Activated naive CD4-positive, alpha-beta T cell treated with anti-CD3 and anti-CD28 coated beads, Interleukin-2, amount 50 U/mL, for 24 hours (primary cell): ENCODE measurements at regions not wholly inside any gene's neighbourhood (a gene's known extent, or its start where the extent isn't known, plus 50 kb on each side); places are given as distances from the start of the nearest gene placed in this dataset.

Experiments
- H3K27ac Mint-ChIP-seq: one replicate; pipeline ENCODE4 v1.8.0; 2021; ENCODE audit warnings: mild to moderate bottlenecking, mixed read lengths
- H3K27me3 Mint-ChIP-seq: one replicate; pipeline ENCODE4 v1.8.0; 2021; ENCODE audit warnings: mixed read lengths
- H3K36me3 Mint-ChIP-seq: one replicate; pipeline ENCODE4 v1.8.0; 2021; ENCODE audit warnings: mixed read lengths
- H3K4me1 Mint-ChIP-seq: one replicate; pipeline ENCODE4 v1.8.0; 2021; ENCODE audit warnings: mixed read lengths
- H3K4me3 Mint-ChIP-seq: one replicate; pipeline ENCODE4 v1.8.0; 2021; ENCODE audit warnings: mild to moderate bottlenecking, mixed read lengths
- H3K9me3 Mint-ChIP-seq: one replicate; pipeline ENCODE4 v1.8.0; 2021; ENCODE audit warnings: mixed read lengths

GRCh38 chr6:6376845-6377244, 56.4 kb upstream of the F13A1 start:
- Mint-ChIP-seq H3K27me3 (peaks cover 12% of the 10 kb centered on the region), H3K9me3 (peaks cover 11% of the 10 kb centered on the region), H3K4me3 (no peak overlapping the region), H3K27ac (no peak overlapping the region), H3K36me3 (no peaks in the 10 kb centered on the region), H3K4me1 (no peaks in the 10 kb centered on the region)

- Mint-ChIP-seq H3K27ac (no peak overlapping the region), H3K4me1 (no peaks in the 10 kb centered on the region), H3K9me3 (peaks cover 7% of the 10 kb centered on the region), H3K36me3 (no peaks in the 10 kb centered on the region), H3K27me3 (peaks cover 8% of the 10 kb centered on the region), H3K4me3 (no peak overlapping the region)
Observed at GRCh38 chr6:6377621-6378020, 57.2 kb upstream of the F13A1 start.

GRCh38 chr6:6379573-6379972, 59.1 kb upstream of the F13A1 start:
- Mint-ChIP-seq H3K4me3 (no peak overlapping the region), H3K27me3 (peaks cover 6% of the 10 kb centered on the region), H3K27ac (no peak overlapping the region), H3K9me3 (no peaks in the 10 kb centered on the region), H3K36me3 (no peaks in the 10 kb centered on the region), H3K4me1 (no peaks in the 10 kb centered on the region)

- no peaks in the 10 kb centered on the region for H3K27me3 Mint-ChIP-seq
- H3K27ac Mint-ChIP-seq: no peak overlapping the region
- no peaks in the 10 kb centered on the region for H3K9me3 Mint-ChIP-seq
- no peak overlapping the region for H3K4me3 Mint-ChIP-seq
- no peaks in the 10 kb centered on the region for H3K36me3 Mint-ChIP-seq
- H3K4me1 Mint-ChIP-seq: no peaks in the 10 kb centered on the region
Observed at GRCh38 chr6:6384520-6384919, 64.1 kb upstream of the F13A1 start.

- no peaks in the 10 kb centered on the region for H3K9me3 Mint-ChIP-seq
- H3K4me1 Mint-ChIP-seq: no peaks in the 10 kb centered on the region
- H3K36me3 Mint-ChIP-seq: no peaks in the 10 kb centered on the region
- no peak overlapping the region for H3K27ac Mint-ChIP-seq
- H3K4me3 Mint-ChIP-seq: no peak overlapping the region
- no peaks in the 10 kb centered on the region for H3K27me3 Mint-ChIP-seq
Observed at GRCh38 chr6:6386010-6386409, 65.5 kb upstream of the F13A1 start.

GRCh38 chr6:6390849-6391602, 70.6 kb upstream of the F13A1 start:
- Mint-ChIP-seq H3K4me1 (no peaks in the 10 kb centered on the region), H3K9me3 (no peaks in the 10 kb centered on the region), H3K36me3 (no peaks in the 10 kb centered on the region), H3K27me3 (peaks cover 3% of the 10 kb centered on the region), H3K4me3 (no peak overlapping the region), H3K27ac (no peak overlapping the region)

GRCh38 chr6:6392214-6393068, 72.0 kb upstream of the F13A1 start:
- Mint-ChIP-seq H3K4me3 (no peak overlapping the region), H3K4me1 (no peaks in the 10 kb centered on the region)

GRCh38 chr6:6393069-6393529, 72.6 kb upstream of the F13A1 start:
- no peak overlapping the region for H3K4me3 Mint-ChIP-seq

More at GRCh38 chr6:6392214-6393068, 72.0 kb upstream of the F13A1 start:
- no peaks in the 10 kb centered on the region for H3K9me3 Mint-ChIP-seq
- H3K27ac Mint-ChIP-seq: no peak overlapping the region
- H3K27me3 Mint-ChIP-seq: peaks cover 6% of the 10 kb centered on the region
- no peaks in the 10 kb centered on the region for H3K36me3 Mint-ChIP-seq

GRCh38 chr6:6395581-6396197, 75.2 kb upstream of the F13A1 start:
- H3K36me3 Mint-ChIP-seq: peaks cover 1% of the 10 kb centered on the region
- no peak overlapping the region for H3K27ac Mint-ChIP-seq
- H3K9me3 Mint-ChIP-seq: no peaks in the 10 kb centered on the region
- H3K4me1 Mint-ChIP-seq: no peaks in the 10 kb centered on the region
- peaks cover 6% of the 10 kb centered on the region for H3K27me3 Mint-ChIP-seq
- no peak overlapping the region for H3K4me3 Mint-ChIP-seq

More at GRCh38 chr6:6393069-6393529, 72.6 kb upstream of the F13A1 start:
- no peaks in the 10 kb centered on the region for H3K4me1 Mint-ChIP-seq
- no peaks in the 10 kb centered on the region for H3K9me3 Mint-ChIP-seq
- no peaks in the 10 kb centered on the region for H3K36me3 Mint-ChIP-seq
- H3K27ac Mint-ChIP-seq: no peak overlapping the region
- peaks cover 6% of the 10 kb centered on the region for H3K27me3 Mint-ChIP-seq

- Mint-ChIP-seq H3K9me3 (no peaks in the 10 kb centered on the region), H3K4me1 (no peaks in the 10 kb centered on the region), H3K36me3 (peaks cover 1% of the 10 kb centered on the region), H3K4me3 (no peak overlapping the region), H3K27ac (no peak overlapping the region), H3K27me3 (peaks cover 10% of the 10 kb centered on the region)
Observed at GRCh38 chr6:6397842-6398241, 77.4 kb upstream of the F13A1 start.

- Mint-ChIP-seq H3K36me3 (peaks cover 1% of the 10 kb centered on the region), H3K4me1 (no peaks in the 10 kb centered on the region), H3K27ac (no peak overlapping the region), H3K27me3 (peaks cover 12% of the 10 kb centered on the region), H3K4me3 (no peak overlapping the region), H3K9me3 (no peaks in the 10 kb centered on the region)
Observed at GRCh38 chr6:6399568-6399967, 79.1 kb upstream of the F13A1 start.

GRCh38 chr6:6401401-6401800, 80.9 kb upstream of the F13A1 start:
- H3K9me3 Mint-ChIP-seq: no peaks in the 10 kb centered on the region
- H3K4me3 Mint-ChIP-seq: no peak overlapping the region
- H3K27me3 Mint-ChIP-seq: peaks cover 14% of the 10 kb centered on the region
- H3K36me3 Mint-ChIP-seq: peaks cover 1% of the 10 kb centered on the region
- no peak overlapping the region for H3K27ac Mint-ChIP-seq
- H3K4me1 Mint-ChIP-seq: no peaks in the 10 kb centered on the region

- no peaks in the 10 kb centered on the region for H3K4me1 Mint-ChIP-seq
- H3K4me3 Mint-ChIP-seq: no peak overlapping the region
- peaks cover 12% of the 10 kb centered on the region for H3K27me3 Mint-ChIP-seq
- H3K27ac Mint-ChIP-seq: no peak overlapping the region
- peaks cover 1% of the 10 kb centered on the region for H3K36me3 Mint-ChIP-seq
- no peaks in the 10 kb centered on the region for H3K9me3 Mint-ChIP-seq
Observed at GRCh38 chr6:6402006-6402405, 81.5 kb upstream of the F13A1 start.

GRCh38 chr6:6402591-6402990, 82.1 kb upstream of the F13A1 start:
- H3K27ac Mint-ChIP-seq: no peak overlapping the region
- no peaks in the 10 kb centered on the region for H3K9me3 Mint-ChIP-seq
- H3K27me3 Mint-ChIP-seq: peaks cover 11% of the 10 kb centered on the region
- H3K4me3 Mint-ChIP-seq: no peak overlapping the region
- peaks cover 1% of the 10 kb centered on the region for H3K36me3 Mint-ChIP-seq
- no peaks in the 10 kb centered on the region for H3K4me1 Mint-ChIP-seq

- Mint-ChIP-seq H3K27me3 (peaks cover 16% of the 10 kb centered on the region), H3K9me3 (no peaks in the 10 kb centered on the region), H3K36me3 (no peaks in the 10 kb centered on the region), H3K27ac (no peak overlapping the region), H3K4me3 (no peak overlapping the region), H3K4me1 (no peaks in the 10 kb centered on the region)
Observed at GRCh38 chr6:6405031-6405430, 84.6 kb upstream of the F13A1 start.
